AG09319 (cell line): ENCODE measurements at regions not wholly inside any gene's neighbourhood (a gene's known extent, or its start where the extent isn't known, plus 50 kb on each side); places are given as distances from the start of the nearest gene placed in this dataset.

ENCODE experiments used
- DNase-seq: peaks from one replicate; pipeline ENCODE4 v3.0.0-alpha.2; 2010; ENCODE audit warnings: low read depth; ENCODE audit errors: extremely low read depth
- CTCF ChIP-seq: IDR thresholded peaks from 2 replicates; pipeline ENCODE4 v1.5.1; 2011; ENCODE audit warnings: low read depth, mild to moderate bottlenecking, inconsistent platforms, low read length, moderate library complexity

- no peak for DNase-seq
- no peak for TF ChIP-seq CTCF
Observed at GRCh38 chr14:61940666-61941420, 178.6 kb downstream of the SNAPC1 start.

- no peak for TF ChIP-seq CTCF
- no peak for DNase-seq
Observed at GRCh38 chr14:61941421-61942150, 179.4 kb downstream of the SNAPC1 start.

- no peak for DNase-seq
- TF ChIP-seq CTCF, result no peak
Observed at GRCh38 chr14:61948376-61948775, 186.2 kb downstream of the SNAPC1 start.

- DNase-seq, result no peak
- no peak for TF ChIP-seq CTCF
Observed at GRCh38 chr14:61950340-61950739, 188.1 kb downstream of the SNAPC1 start.

GRCh38 chr14:61953602-61954001 is 191.4 kb downstream of the SNAPC1 start:
- no peak for TF ChIP-seq CTCF
- no peak for DNase-seq

- TF ChIP-seq CTCF, result no peak
- no peak for DNase-seq
Observed at GRCh38 chr14:61954306-61954705, 192.1 kb downstream of the SNAPC1 start.

- DNase-seq, result no peak
- TF ChIP-seq CTCF, result no peak
Observed at GRCh38 chr14:61956517-61956916, 194.3 kb downstream of the SNAPC1 start.
